Liver (tissue), 8 donors: ENCODE measurements at regions not wholly inside any gene's neighbourhood (a gene's known extent, or its start where the extent isn't known, plus 50 kb on each side); places are given as distances from the start of the nearest gene placed in this dataset.

Source experiments
- DNase-seq: peaks from one replicate; pipeline ENCODE4 v3.0.0-alpha.2; 2017; ENCODE audit warnings: low spot score
- H3K27ac ChIP-seq, 2 donors: one replicate each; pipeline ENCODE4 v1.7.0; 2013; ENCODE audit warnings: inconsistent platforms in 2 of 2, low read length in 2 of 2, control low read depth in 1 of 2, low read depth in 1 of 2, mild to moderate bottlenecking in 1 of 2
- H3K27me3 ChIP-seq, 4 donors: one replicate each; pipeline versions ENCODE4 v1.6.1 to v1.7.0; 2013; ENCODE audit warnings: low read length in 3 of 4, inconsistent platforms in 1 of 4, mild to moderate bottlenecking in 1 of 4, moderate library complexity in 1 of 4; ENCODE audit not compliant: control insufficient read depth in 4 of 4, insufficient read depth in 4 of 4
- H3K36me3 ChIP-seq, 4 donors: one replicate each; pipeline versions ENCODE4 v1.6.1 to v1.7.0; 2013; ENCODE audit warnings: low read length in 3 of 4, mild to moderate bottlenecking in 3 of 4, low read depth in 1 of 4, moderate library complexity in 1 of 4; ENCODE audit not compliant: control insufficient read depth in 4 of 4, insufficient read depth in 3 of 4
- H3K4me1 ChIP-seq, 4 donors: one replicate each; pipeline versions ENCODE4 v1.6.1 to v1.7.0; 2013; ENCODE audit warnings: low read length in 3 of 4, mild to moderate bottlenecking in 3 of 4, moderate library complexity in 1 of 4; ENCODE audit not compliant: control insufficient read depth in 4 of 4, insufficient read depth in 4 of 4
- H3K4me3 ChIP-seq, 3 donors: one replicate each; pipeline versions ENCODE4 v1.6.1 to v1.7.0; 2013; ENCODE audit warnings: low read length in 3 of 3, control low read depth in 1 of 3, low read depth in 1 of 3, mild to moderate bottlenecking in 1 of 3
- H3K9ac ChIP-seq, 2 donors: one replicate each; pipeline ENCODE4 v1.7.0; 2013; ENCODE audit warnings: low read length in 2 of 2, mild to moderate bottlenecking in 2 of 2, moderate library complexity in 2 of 2, control low read depth in 1 of 2, low read depth in 1 of 2
- H3K9me3 ChIP-seq, 4 donors: one replicate each; pipeline versions ENCODE4 v1.6.1 to v1.7.0; 2013; ENCODE audit warnings: low read length in 3 of 4; ENCODE audit not compliant: control insufficient read depth in 4 of 4
- ATF3 ChIP-seq: IDR thresholded peaks from 2 replicates; pipeline ENCODE4 v1.6.1; 2016; ENCODE audit warnings: antibody characterized with exemption
- CTCF ChIP-seq: fragments of 150-350 bp; IDR thresholded peaks from 2 replicates; pipeline ENCODE4 v1.5.1; 2017; ENCODE audit warnings: improper control_type of control experiment, low read depth, low read length; ENCODE audit not compliant: missing input control
- EGR1 ChIP-seq, 2 donors: IDR thresholded peaks; 2 replicates each; pipeline ENCODE4 v1.6.1; 2016 to 2018; ENCODE audit warnings: antibody characterized with exemption in 2 of 2, low read depth in 2 of 2
- FOXA1 ChIP-seq: IDR thresholded peaks from 2 replicates; pipeline ENCODE4 v1.6.1; 2016; ENCODE audit warnings: antibody characterized with exemption
- GABPA ChIP-seq, 2 donors: IDR thresholded peaks in 1 of 2; conservative IDR thresholded peaks in 1 of 2; 2 replicates each; pipeline ENCODE4 v1.6.1; 2016; ENCODE audit warnings: antibody characterized with exemption in 2 of 2, mild to moderate bottlenecking in 1 of 2, moderate library complexity in 1 of 2
- JUND ChIP-seq, 2 donors: IDR thresholded peaks; 2 replicates each; pipeline ENCODE4 v1.6.1; 2016; ENCODE audit warnings: antibody characterized with exemption in 2 of 2
- REST ChIP-seq: IDR thresholded peaks from 2 replicates; pipeline ENCODE4 v1.6.1; 2016; ENCODE audit warnings: antibody characterized with exemption, mild to moderate bottlenecking
- RXRA ChIP-seq, 2 donors: IDR thresholded peaks; 2 replicates each; pipeline ENCODE4 v1.6.1; 2017 to 2018; ENCODE audit warnings: antibody characterized with exemption in 2 of 2, mild to moderate bottlenecking in 1 of 2
- SP1 ChIP-seq: IDR thresholded peaks from 2 replicates; pipeline ENCODE4 v1.6.1; 2018; ENCODE audit warnings: antibody characterized with exemption, mild to moderate bottlenecking
- ZBTB33 ChIP-seq: IDR thresholded peaks from 2 replicates; pipeline ENCODE4 v1.6.1; 2016; ENCODE audit warnings: antibody characterized with exemption
- WGBS: extraction: QIAGEN DNeasy Blood & Tissue Kit; methylation state at CpG from one replicate; pipeline ENCODE4 v1.1.7; 2013; 5-methylcytosine and 5-hydroxymethylcytosine counted together
- donor health status: healthy.
- donor health status: healthy.
- donor health status: healthy.
- donor health status: healthy.
- donor health status: healthy.

- TF ChIP-seq ZBTB33 (no peak), EGR1 (IDR thresholded peaks at IDR 0.05; ENCODE audit: low read depth in 2 of 2) (no peak), RXRA (IDR thresholded peaks at IDR 0.05) (no peak), FOXA1 (no peak)
Observed at GRCh38 chr1:218917656-218918055, 256.0 kb upstream of the LYPLAL1 start (continued).

- H3K9ac ChIP-seq = no peak overlapping the region
- no peak for DNase-seq
- no peaks in the 10 kb centered on the region for H3K4me1 ChIP-seq
- H3K36me3 ChIP-seq = no peaks in the 10 kb centered on the region
- TF ChIP-seq ATF3 = no peak
- TF ChIP-seq REST = no peak
- TF ChIP-seq GABPA (IDR thresholded peaks at IDR 0.05 in 1 of 2, conservative IDR thresholded peaks at IDR 0.05 in 1 of 2) = no peak
- TF ChIP-seq JUND (IDR thresholded peaks at IDR 0.05) = no peak
- no peak for TF ChIP-seq RXRA (IDR thresholded peaks at IDR 0.05)
- no peak for TF ChIP-seq SP1
- 89% methylated on average over 2 of the region's 2 CpGs for WGBS
- no peak overlapping the region for H3K4me3 ChIP-seq
- H3K27ac ChIP-seq = no peak overlapping the region
- H3K27me3 ChIP-seq = no peaks in the 10 kb centered on the region
- no peaks in the 10 kb centered on the region for H3K9me3 ChIP-seq
Observed at GRCh38 chr1:218925777-218926176, 247.9 kb upstream of the LYPLAL1 start.

GRCh38 chr1:218926631-218927030 is 247.0 kb upstream of the LYPLAL1 start:
- WGBS = 95% methylated on average over 2 of the region's 2 CpGs
- no peak overlapping the region for H3K27ac ChIP-seq
- no peak for TF ChIP-seq GABPA (IDR thresholded peaks at IDR 0.05 in 1 of 2, conservative IDR thresholded peaks at IDR 0.05 in 1 of 2)
- TF ChIP-seq JUND (IDR thresholded peaks at IDR 0.05) = no peak
- TF ChIP-seq CTCF = no peak
- TF ChIP-seq ZBTB33 = no peak
- no peak for TF ChIP-seq ATF3
- H3K9ac ChIP-seq = no peak overlapping the region
- H3K9me3 ChIP-seq = no peaks in the 10 kb centered on the region
- DNase-seq = no peak
- no peaks in the 10 kb centered on the region for H3K36me3 ChIP-seq
- no peaks in the 10 kb centered on the region for H3K4me1 ChIP-seq
- no peak overlapping the region for H3K4me3 ChIP-seq
- H3K27me3 ChIP-seq = no peaks in the 10 kb centered on the region
